K562 (cell line): ENCODE measurements at regions not wholly inside any gene's neighbourhood (a gene's known extent, or its start where the extent isn't known, plus 50 kb on each side); places are given as distances from the start of the nearest gene placed in this dataset.

ENCODE experiments used
- ATAC-seq: fragments of 200-7000 bp; cut with Tn5 transposase; 3 replicates; pipeline ENCODE4 v1.9.1; 2020; ENCODE audit warnings: moderate library complexity
- BruUV-seq: library from RNA; stranded (reverse); fragments of 400-500 nt; replicated peaks from 2 replicates; lab custom pipeline; 2021; lab: Mats Ljungman, UMichigan
- CTCF ChIA-PET: fragments of 300-600 bp; formaldehyde crosslinking; extraction: SDS; loops from one replicate; lab custom pipeline; 2021; ENCODE audit warnings: low intra/inter-chr PET ratio; lab: Yijun Ruan, JAX
- POLR2A ChIA-PET: fragments of 300-600, 350-650 bp; sonication (Branson Sonifier 250); formaldehyde crosslinking; extraction: SDS; loops from one replicate; lab custom pipeline; 2021; ENCODE audit warnings: antibody characterized with exemption, inconsistent platforms; lab: Yijun Ruan, JAX
- DNase-seq, 4 experiments: peaks; one replicate each; pipeline versions ENCODE4 v3.0.0 to v3.0.0-alpha.2; 2011 to 2018; ENCODE audit warnings: low spot score in 3 of 4, mixed read lengths in 3 of 4; ENCODE audit errors: extremely low read depth in 1 of 4
- FAIRE-seq: peaks from 2 replicates; lab custom pipeline; 2011; peaks lifted over from hg19 to GRCh38; lab: Jason Lieb, UNC
- H2AFZ ChIP-seq: 2 replicates; pipeline ENCODE4 v1.6.0; 2011; ENCODE audit warnings: low read depth, low read length, control low read depth, inconsistent platforms
- H3K27ac ChIP-seq: fragments of 200-600 bp; 3 replicates; pipeline ENCODE4 v1.8.0; 2011; ENCODE audit warnings: low read depth, mild to moderate bottlenecking, control low read depth, inconsistent platforms, low read length, moderate library complexity, mixed read lengths; ENCODE audit errors: extremely low read depth
- H3K27me3 ChIP-seq, 2 experiments: fragments of 300-600 bp in 1 of 2; 2 replicates in 1 of 2; 3 replicates in 1 of 2; pipeline versions ENCODE4 v1.6.0 to v1.8.0; 2011; ENCODE audit warnings: inconsistent platforms in 2 of 2, low read length in 2 of 2, mild to moderate bottlenecking in 1 of 2, mixed read lengths in 1 of 2, moderate library complexity in 1 of 2; ENCODE audit not compliant: control insufficient read depth in 2 of 2, insufficient read depth in 2 of 2
- H3K36me3 ChIP-seq: fragments of 300-600 bp; 3 replicates; pipeline ENCODE4 v1.8.0; 2011; ENCODE audit warnings: mild to moderate bottlenecking, low read length, inconsistent platforms; ENCODE audit not compliant: control insufficient read depth, insufficient read depth
- H3K4me1 ChIP-seq, 2 experiments: fragments of 200-600 bp in 1 of 2; replicated peaks in 1 of 2; 2 replicates in 1 of 2; 3 replicates in 1 of 2; pipeline versions ENCODE4 v1.5.1 to v1.8.0; 2011; ENCODE audit warnings: inconsistent platforms in 2 of 2, low read length in 2 of 2, mild to moderate bottlenecking in 1 of 2, mixed read lengths in 1 of 2, moderate library complexity in 1 of 2; ENCODE audit not compliant: control insufficient read depth in 2 of 2, insufficient read depth in 2 of 2
- H3K4me2 ChIP-seq: 2 replicates; pipeline ENCODE4 v1.6.1; 2011; ENCODE audit warnings: low read length, control low read depth, inconsistent platforms, mixed read lengths; ENCODE audit not compliant: insufficient read depth
- H3K4me3 ChIP-seq: fragments of 200-600 bp; sonication (generic), shearing (Covaris generic); 2 replicates; pipeline ENCODE4 v1.5.1; 2016; ENCODE audit warnings: control low read depth, inconsistent platforms
- H3K79me2 ChIP-seq: fragments of 200-600 bp; 3 replicates; pipeline ENCODE4 v1.8.0; 2011; ENCODE audit warnings: low read length, inconsistent platforms; ENCODE audit not compliant: control insufficient read depth, insufficient read depth
- H3K9ac ChIP-seq, 2 experiments: 2 replicates each; pipeline versions ENCODE4 v1.6.0 to v1.6.1; 2011; ENCODE audit warnings: low read depth in 2 of 2, low read length in 2 of 2, control low read depth in 1 of 2, inconsistent platforms in 1 of 2, mild to moderate bottlenecking in 1 of 2, mixed read lengths in 1 of 2; ENCODE audit not compliant: insufficient read depth in 1 of 2
- H3K9me1 ChIP-seq: one replicate; pipeline ENCODE4 v1.6.0; 2011; ENCODE audit warnings: inconsistent platforms, mild to moderate bottlenecking, low read length, moderate library complexity; ENCODE audit not compliant: control insufficient read depth, insufficient read depth
- H3K9me3 ChIP-seq: replicated peaks from 2 replicates; pipeline ENCODE4 v1.5.1; 2011; ENCODE audit warnings: low read depth, low read length, inconsistent platforms; ENCODE audit not compliant: control insufficient read depth, insufficient read depth
- H4K20me1 ChIP-seq: replicated peaks from 2 replicates; pipeline ENCODE4 v1.6.1; 2011; ENCODE audit warnings: low read length, inconsistent platforms, mixed read lengths; ENCODE audit not compliant: control insufficient read depth, insufficient read depth
- MECOM ChIP-seq: fragments of 250-450 bp; sonication (Bioruptor Pico); IDR thresholded peaks from 2 replicates; pipeline ENCODE4 v1.8.0; 2022; ENCODE audit warnings: inconsistent platforms
- POLR2AphosphoS2 ChIP-seq: IDR thresholded peaks from 2 replicates; pipeline ENCODE4 v1.6.1; 2012; ENCODE audit warnings: low read length, improper control_type of control experiment
- SAFB ChIP-seq: fragments of 200-400 bp; formaldehyde crosslinking; IDR thresholded peaks from 2 replicates; pipeline ENCODE4 v1.6.1; 2017; ENCODE audit warnings: low read depth, low read length, borderline replicate concordance
- TBL1XR1 ChIP-seq, 2 experiments: IDR thresholded peaks; 2 replicates each; pipeline ENCODE4 v1.6.1; 2012; ENCODE audit warnings: improper control_type of control experiment in 2 of 2, low read length in 2 of 2, mild to moderate bottlenecking in 1 of 2
- ZNF589 ChIP-seq: fragments of 200-800 bp; sonication (Bioruptor generic); IDR thresholded peaks from 2 replicates; pipeline ENCODE4 v1.6.1; 2016; ENCODE audit warnings: low read depth, missing genetic modification characterization, missing compliant biosample characterization
- WGBS: fragments of 100-300 bp; shearing (Covaris generic); methylation state at CpG from one replicate; pipeline ENCODE4 v1.1.6; 2016; ENCODE audit warnings: low coverage, mixed read lengths; ENCODE audit not compliant: insufficient coverage; ENCODE audit errors: missing lambda C conversion rate; 5-methylcytosine and 5-hydroxymethylcytosine counted together
- in situ Hi-C: fragments of 300-500 bp; cut with MboI; formaldehyde crosslinking; loops from 4 replicates; pipeline ENCODE4 v1.15.0; 2018; ENCODE audit warnings: inconsistent platforms, mixed read lengths
- intact Hi-C: fragments of 100-400 bp; cut with micrococcal nuclease; formaldehyde crosslinking; loops from 2 replicates; pipeline ENCODE4 v1.14.2; 2022
- TF ChIP-seq, protein P1 (sequence below): fragments of 250-450 bp; sonication (Bioruptor Pico); IDR thresholded peaks from 2 replicates; pipeline ENCODE4 v1.8.0; 2021; ENCODE audit warnings: borderline replicate concordance, mild to moderate bottlenecking, moderate library complexity; ENCODE audit not compliant: poor library complexity, severe bottlenecking
- TF ChIP-seq, protein P2 (sequence below): fragments of 450-650 bp; IDR thresholded peaks from 2 replicates; pipeline ENCODE4 v1.6.1; 2016; ENCODE audit warnings: low read depth, mild to moderate bottlenecking, moderate library complexity
- TF ChIP-seq, protein P3 (sequence below): fragments of 250-450 bp; sonication (Bioruptor Pico); IDR thresholded peaks from 2 replicates; pipeline ENCODE4 v1.5.1; 2021; ENCODE audit warnings: mild to moderate bottlenecking

DNA sequence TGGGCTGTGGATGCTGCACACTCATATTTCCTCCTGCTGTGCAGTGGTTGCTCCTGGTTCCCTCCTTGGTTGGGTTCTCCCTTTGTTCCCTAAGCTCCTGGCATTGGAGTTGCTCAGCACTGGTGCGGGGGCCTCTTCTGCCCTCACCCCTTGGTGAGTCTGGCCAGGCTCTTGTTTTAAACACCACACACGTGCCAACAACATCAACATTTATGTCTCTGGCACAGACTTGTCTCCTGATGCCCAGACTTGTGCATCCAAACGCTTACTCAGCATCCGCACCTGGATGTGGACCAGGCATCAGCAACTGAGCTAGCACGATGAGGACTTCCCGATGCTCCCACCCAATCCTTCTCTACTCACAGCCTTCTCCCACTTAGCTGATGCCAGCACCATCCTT lies 627.6 kb downstream of the NPHP4 start:
- H3K9me3 ChIP-seq = no peaks in the 10 kb centered on the region
- DNase-seq = no peak
- ATAC-seq = no peak
- BruUV-seq = no TSS peak
- no peaks in the 10 kb centered on the region for H3K27me3 ChIP-seq
- intact Hi-C loops (no loop called here), in situ Hi-C loops (no loop called here)
- H3K4me3 ChIP-seq = no peak overlapping the region
- no peak for FAIRE-seq
- POLR2A ChIA-PET = no interaction called here
- H3K27ac ChIP-seq = no peak overlapping the region
- H3K36me3 ChIP-seq = no peaks in the 10 kb centered on the region
- H3K9me1 ChIP-seq = no peaks in the 10 kb centered on the region
- no peak overlapping the region for H2AFZ ChIP-seq
- no peak overlapping the region for H3K9ac ChIP-seq
- no peak overlapping the region for H3K4me2 ChIP-seq
- no peaks in the 10 kb centered on the region for H3K4me1 ChIP-seq
- TF ChIP-seq TBL1XR1 (IDR thresholded peaks at IDR 0.05; ENCODE audit: low read length in 2 of 2) (no peak), ZNF589 (no peak), POLR2AphosphoS2 (no peak), SAFB (no peak), MECOM (CRISPR knock-in tag) (no peak)
- TF ChIP-seq, protein P1, sequence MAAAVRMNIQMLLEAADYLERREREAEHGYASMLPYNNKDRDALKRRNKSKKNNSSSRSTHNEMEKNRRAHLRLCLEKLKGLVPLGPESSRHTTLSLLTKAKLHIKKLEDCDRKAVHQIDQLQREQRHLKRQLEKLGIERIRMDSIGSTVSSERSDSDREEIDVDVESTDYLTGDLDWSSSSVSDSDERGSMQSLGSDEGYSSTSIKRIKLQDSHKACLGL (CRISPR knock-in tag) = no peak
- TF ChIP-seq, protein P2, sequence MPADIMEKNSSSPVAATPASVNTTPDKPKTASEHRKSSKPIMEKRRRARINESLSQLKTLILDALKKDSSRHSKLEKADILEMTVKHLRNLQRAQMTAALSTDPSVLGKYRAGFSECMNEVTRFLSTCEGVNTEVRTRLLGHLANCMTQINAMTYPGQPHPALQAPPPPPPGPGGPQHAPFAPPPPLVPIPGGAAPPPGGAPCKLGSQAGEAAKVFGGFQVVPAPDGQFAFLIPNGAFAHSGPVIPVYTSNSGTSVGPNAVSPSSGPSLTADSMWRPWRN = no peak
- TF ChIP-seq, protein P3, sequence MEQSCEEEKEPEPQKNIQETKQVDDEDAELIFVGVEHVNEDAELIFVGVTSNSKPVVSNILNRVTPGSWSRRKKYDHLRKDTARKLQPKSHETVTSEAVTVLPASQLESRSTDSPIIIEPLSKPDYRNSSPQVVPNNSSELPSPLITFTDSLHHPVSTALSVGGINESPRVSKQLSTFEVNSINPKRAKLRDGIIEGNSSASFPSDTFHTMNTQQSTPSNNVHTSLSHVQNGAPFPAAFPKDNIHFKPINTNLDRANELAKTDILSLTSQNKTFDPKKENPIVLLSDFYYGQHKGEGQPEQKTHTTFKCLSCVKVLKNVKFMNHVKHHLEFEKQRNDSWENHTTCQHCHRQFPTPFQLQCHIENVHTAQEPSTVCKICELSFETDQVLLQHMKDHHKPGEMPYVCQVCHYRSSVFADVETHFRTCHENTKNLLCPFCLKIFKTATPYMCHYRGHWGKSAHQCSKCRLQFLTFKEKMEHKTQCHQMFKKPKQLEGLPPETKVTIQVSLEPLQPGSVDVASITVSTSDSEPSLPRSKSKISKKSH (CRISPR knock-in tag) = no peak
- 0% methylated on average over 6 of the region's 6 CpGs for WGBS
- no peaks in the 10 kb centered on the region for H4K20me1 ChIP-seq
- CTCF ChIA-PET = no interaction called here
- H3K79me2 ChIP-seq = no peaks in the 10 kb centered on the region
